ENCODE measurements at regions not wholly inside any gene's neighbourhood (a gene's known extent, or its start where the extent isn't known, plus 50 kb on each side); places are given as distances from the start of the nearest gene placed in this dataset.

DNA sequence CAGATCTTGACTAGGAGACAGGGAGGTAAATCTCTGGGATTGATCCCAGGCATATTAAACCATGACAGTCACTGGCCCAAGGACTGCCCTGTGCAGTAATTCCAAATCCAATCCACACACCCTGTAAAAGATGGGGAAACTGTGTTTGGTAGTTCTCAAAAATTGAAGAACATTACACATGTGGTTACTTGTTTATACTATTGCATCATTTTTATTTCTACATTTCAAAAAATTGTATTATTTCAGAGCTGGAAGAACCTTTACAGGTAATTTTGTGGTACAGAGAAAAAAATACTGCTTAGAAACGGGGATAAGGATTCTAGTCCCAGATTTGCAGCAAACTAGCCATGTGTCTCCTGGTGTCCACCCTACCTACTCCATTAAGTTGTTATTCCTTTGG lies 400.5 kb downstream of the LRIG3 start:
- Mint-ChIP-seq H3K4me1 (no peaks in the 10 kb centered on the region), H3K27me3 (ENCODE audit: low read depth in 3 of 3) (peaks cover 0 to 2% (median under 1%) of the 10 kb centered on the region in 3 donors), H3K4me3 (no peak overlapping the region), H3K36me3 (no peaks in the 10 kb centered on the region), H3K9me3 (peaks cover 12 to 22% (median 14%) of the 10 kb centered on the region in 7 donors), H3K27ac (no peak overlapping the region)
- DNase-seq: no peak
- H3K36me3 ChIP-seq (replicated peaks in 1 of 2; ENCODE audit: control insufficient read depth in 1 of 2, insufficient read depth in 2 of 2, low read length in 2 of 2): no peaks in the 10 kb centered on the region
- peaks cover 7 to 21% of the 10 kb centered on the region in 2 donors for H3K9me3 ChIP-seq (replicated peaks in 1 of 2; ENCODE audit: control insufficient read depth in 1 of 2, insufficient read depth in 1 of 2, low read length in 2 of 2)
- H3K4me3 ChIP-seq (replicated peaks in 1 of 3; ENCODE audit: low read depth in 2 of 3, low read length in 3 of 3): no peak overlapping the region
- no peak overlapping the region for H3K27ac ChIP-seq (ENCODE audit: low read depth in 1 of 2, low read length in 2 of 2)
- no peaks in the 10 kb centered on the region for H4K20me1 ChIP-seq (ENCODE audit: insufficient read depth, low read length)
- TF ChIP-seq, protein P1, sequence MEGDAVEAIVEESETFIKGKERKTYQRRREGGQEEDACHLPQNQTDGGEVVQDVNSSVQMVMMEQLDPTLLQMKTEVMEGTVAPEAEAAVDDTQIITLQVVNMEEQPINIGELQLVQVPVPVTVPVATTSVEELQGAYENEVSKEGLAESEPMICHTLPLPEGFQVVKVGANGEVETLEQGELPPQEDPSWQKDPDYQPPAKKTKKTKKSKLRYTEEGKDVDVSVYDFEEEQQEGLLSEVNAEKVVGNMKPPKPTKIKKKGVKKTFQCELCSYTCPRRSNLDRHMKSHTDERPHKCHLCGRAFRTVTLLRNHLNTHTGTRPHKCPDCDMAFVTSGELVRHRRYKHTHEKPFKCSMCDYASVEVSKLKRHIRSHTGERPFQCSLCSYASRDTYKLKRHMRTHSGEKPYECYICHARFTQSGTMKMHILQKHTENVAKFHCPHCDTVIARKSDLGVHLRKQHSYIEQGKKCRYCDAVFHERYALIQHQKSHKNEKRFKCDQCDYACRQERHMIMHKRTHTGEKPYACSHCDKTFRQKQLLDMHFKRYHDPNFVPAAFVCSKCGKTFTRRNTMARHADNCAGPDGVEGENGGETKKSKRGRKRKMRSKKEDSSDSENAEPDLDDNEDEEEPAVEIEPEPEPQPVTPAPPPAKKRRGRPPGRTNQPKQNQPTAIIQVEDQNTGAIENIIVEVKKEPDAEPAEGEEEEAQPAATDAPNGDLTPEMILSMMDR (IDR thresholded peaks at IDR 0.05): no peak
- no peak overlapping the region for H3K9ac ChIP-seq (ENCODE audit: insufficient read depth, low read length, poor library complexity, severe bottlenecking)
- intact Hi-C loops (cut with micrococcal nuclease): no loop called here
- H3K4me2 ChIP-seq (replicated peaks; ENCODE audit: extremely low read depth, low read length, poor library complexity, severe bottlenecking): no peak overlapping the region
- no peak overlapping the region for H2AFZ ChIP-seq (ENCODE audit: insufficient read depth, low read depth, low read length, poor library complexity, severe bottlenecking)
- no peaks in the 10 kb centered on the region for H3K79me2 ChIP-seq (ENCODE audit: insufficient read depth, low read length)
- WGBS (ENCODE audit: insufficient coverage): no CpG with 5 or more reads among the region's 1 CpG
- no peaks in the 10 kb centered on the region for H3K4me1 ChIP-seq (ENCODE audit: control insufficient read depth in 1 of 2, insufficient read depth in 2 of 2, low read length in 2 of 2)
- H3K27me3 ChIP-seq (ENCODE audit: control insufficient read depth in 2 of 2, insufficient read depth in 2 of 2, low read length in 2 of 2): no peaks in the 10 kb centered on the region

DNA sequence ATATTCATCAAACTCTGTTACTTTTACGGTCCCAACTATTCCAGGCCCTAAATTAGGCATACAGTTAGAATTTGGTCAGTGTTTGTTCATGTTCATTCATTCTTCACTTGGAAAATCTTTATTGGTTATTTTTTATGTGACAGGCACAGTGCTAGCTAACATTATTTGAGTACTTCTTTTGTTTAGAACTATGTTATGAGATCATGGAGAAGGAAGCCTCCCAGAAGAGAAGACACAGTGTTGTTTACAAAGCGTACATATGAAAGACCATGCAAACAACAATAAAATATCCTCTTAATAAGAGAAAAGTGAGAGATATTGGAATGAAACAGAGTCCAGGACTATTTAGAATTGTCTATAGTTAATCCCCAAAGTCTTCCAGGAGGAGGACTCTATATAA lies 399.2 kb downstream of the LRIG3 start:
- H3K27ac Mint-ChIP-seq: no peak overlapping the region
- intact Hi-C loops (cut with micrococcal nuclease): no loop called here

More for the DNA sequence above, 399.2 kb downstream of the LRIG3 start:
- Histone ChIP-seq H3K9me3 (replicated peaks in 1 of 2; ENCODE audit: control insufficient read depth in 1 of 2, insufficient read depth in 1 of 2, low read length in 2 of 2) (peaks cover 7 to 21% of the 10 kb centered on the region in 2 donors), H3K9ac (ENCODE audit: insufficient read depth, low read length, poor library complexity, severe bottlenecking) (no peak overlapping the region), H3K4me2 (replicated peaks; ENCODE audit: extremely low read depth, low read length, poor library complexity, severe bottlenecking) (no peak overlapping the region), H3K79me2 (ENCODE audit: insufficient read depth, low read length) (no peaks in the 10 kb centered on the region), H3K27me3 (ENCODE audit: control insufficient read depth in 2 of 2, insufficient read depth in 2 of 2, low read length in 2 of 2) (no peaks in the 10 kb centered on the region), H3K27ac (ENCODE audit: low read depth in 1 of 2, low read length in 2 of 2) (no peak overlapping the region), H2AFZ (ENCODE audit: insufficient read depth, low read depth, low read length, poor library complexity, severe bottlenecking) (no peak overlapping the region), H3K4me3 (replicated peaks in 1 of 3; ENCODE audit: low read depth in 2 of 3, low read length in 3 of 3) (no peak overlapping the region), H3K4me1 (ENCODE audit: control insufficient read depth in 1 of 2, insufficient read depth in 2 of 2, low read length in 2 of 2) (no peaks in the 10 kb centered on the region), H3K36me3 (replicated peaks in 1 of 2; ENCODE audit: control insufficient read depth in 1 of 2, insufficient read depth in 2 of 2, low read length in 2 of 2) (no peaks in the 10 kb centered on the region), H4K20me1 (ENCODE audit: insufficient read depth, low read length) (no peaks in the 10 kb centered on the region)
- Mint-ChIP-seq H3K4me3 (no peak overlapping the region), H3K27me3 (ENCODE audit: low read depth in 3 of 3) (peaks cover 0 to 2% (median 2%) of the 10 kb centered on the region in 3 donors), H3K36me3 (no peaks in the 10 kb centered on the region), H3K9me3 (peaks cover 13 to 22% (median 14%) of the 10 kb centered on the region in 7 donors), H3K4me1 (no peaks in the 10 kb centered on the region)
- TF ChIP-seq, protein P1 (IDR thresholded peaks at IDR 0.05): no peak
- no peak for DNase-seq
- no CpG with 5 or more reads among the region's 2 CpGs for WGBS (ENCODE audit: insufficient coverage)

Data from CD14-positive monocyte (primary cell).